Femur (tissue), 1 donor: ENCODE measurements at regions not wholly inside any gene's neighbourhood (a gene's known extent, or its start where the extent isn't known, plus 50 kb on each side); places are given as distances from the start of the nearest gene placed in this dataset.
A peak's percentile ranks its signal among the peaks of the same experiment; 100 is the strongest.

ENCODE experiments used
- DNase-seq: peaks from one replicate; pipeline ENCODE4 v3.0.0-alpha.2; 2017

DNA sequence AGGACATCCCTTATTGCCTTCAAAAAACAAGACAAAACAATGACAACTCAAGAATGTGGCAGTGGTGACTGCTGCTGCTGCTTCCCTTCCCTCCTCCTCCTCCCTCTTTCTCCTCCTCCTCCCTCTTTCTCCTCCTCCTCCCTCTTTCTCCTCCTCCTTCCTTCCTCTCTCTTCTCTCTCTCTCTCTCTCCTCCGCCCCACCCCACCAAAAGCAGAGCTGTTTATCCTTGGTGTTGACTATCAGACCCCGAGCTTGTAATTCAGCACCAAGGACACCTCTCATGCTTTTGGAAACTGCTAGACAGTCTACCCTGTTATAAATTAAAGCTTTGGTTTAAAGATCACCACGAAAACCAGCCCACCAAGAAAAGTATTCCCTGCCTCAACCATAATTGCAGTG, 72.4 kb upstream of the IFNAR2 start:
- no peak for DNase-seq

- DNase-seq, result no peak
These were observed 71.1 kb upstream of the IFNAR2 start for GRCh38 chr21:33158654-33159053.

GRCh38 chr21:33162436-33162951, 67.2 kb upstream of the IFNAR2 start:
- DNase-seq, result peak; percentile 78

DNA sequence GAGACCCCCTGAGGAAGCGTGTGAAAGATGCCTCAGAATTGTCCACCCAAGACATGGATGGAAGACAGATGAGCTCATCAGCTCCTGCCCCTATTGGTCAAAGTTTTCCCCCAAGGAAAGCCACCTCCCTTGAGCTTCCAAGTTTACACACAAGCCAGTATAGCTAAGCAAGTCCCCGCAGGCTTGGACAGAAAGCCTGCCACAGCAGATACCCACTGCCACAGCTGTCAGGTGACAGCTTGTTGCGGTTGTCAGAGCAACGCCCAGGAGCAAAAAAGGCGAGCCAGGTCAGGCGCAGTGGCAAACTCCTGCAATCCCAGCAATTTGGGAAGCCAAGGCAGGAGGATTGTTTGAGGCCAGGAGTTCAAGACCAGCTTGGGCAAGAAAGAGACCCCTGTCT, 60.9 kb upstream of the IFNAR2 start:
- no peak for DNase-seq

DNA sequence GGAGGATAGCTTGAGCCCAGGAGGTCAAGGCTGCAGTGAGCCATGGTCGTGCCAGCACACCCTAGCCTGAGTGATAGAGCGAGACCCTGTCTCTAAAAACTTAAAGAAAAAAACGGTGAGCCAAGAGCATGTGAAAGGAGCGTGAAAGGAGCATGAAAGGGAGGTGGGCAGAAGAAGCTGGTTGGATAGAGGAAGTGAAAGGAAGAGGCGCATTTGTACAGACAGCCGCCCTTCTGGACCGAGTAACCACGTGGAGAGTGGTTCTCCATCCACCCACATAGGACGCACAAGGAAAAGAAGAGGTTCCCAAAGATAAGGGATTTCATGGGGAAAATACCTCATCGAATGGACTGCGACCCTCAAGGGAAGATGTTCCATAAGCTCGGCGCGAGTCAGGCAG, 60.4 kb upstream of the IFNAR2 start:
- no peak for DNase-seq

DNA sequence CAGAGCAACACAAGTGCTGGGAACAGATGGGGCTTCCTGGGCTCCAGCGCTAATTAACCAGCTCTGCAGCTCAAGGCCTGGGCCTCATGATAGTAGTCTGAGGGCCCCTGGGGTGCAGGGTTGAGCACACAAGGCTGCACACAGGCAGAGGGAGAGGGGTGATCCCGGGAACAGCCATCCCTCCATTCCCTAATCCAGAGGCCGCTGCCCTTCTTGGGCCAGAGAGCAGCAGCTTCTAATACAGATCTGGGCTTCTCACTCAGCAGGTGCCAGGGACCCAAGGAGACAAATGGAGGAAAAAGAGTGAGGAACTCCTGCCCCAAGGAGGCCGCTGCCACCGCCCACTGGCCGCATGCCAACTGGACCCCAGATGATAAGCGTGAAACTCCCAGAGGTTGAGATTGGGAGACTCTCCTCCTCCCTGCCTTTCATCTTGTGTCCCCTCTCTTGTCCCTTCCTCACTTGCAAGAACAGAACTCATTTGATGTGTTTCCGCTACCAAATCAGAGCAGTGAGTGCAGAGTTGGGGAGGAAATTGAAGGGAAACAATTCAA, 58.0 kb upstream of the IFNAR2 start:
- no peak for DNase-seq

DNA sequence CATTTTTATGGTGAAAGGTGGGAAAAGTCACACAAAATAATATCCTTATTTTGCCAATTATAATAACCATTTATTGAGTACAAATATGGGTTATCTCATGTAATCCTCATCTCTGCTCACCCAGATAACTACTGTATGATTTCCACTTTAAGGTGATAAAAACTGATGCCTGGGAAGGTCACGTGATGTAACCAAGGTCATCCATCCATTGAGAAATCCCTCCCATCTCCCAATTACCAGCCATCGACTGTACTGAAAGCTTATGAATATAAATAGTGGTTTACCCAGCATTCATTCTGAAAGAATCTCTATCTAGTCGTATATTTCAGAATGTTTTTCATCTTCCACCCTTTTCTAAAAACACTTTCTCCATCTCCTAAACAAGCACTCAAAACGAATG, 55.0 kb upstream of the IFNAR2 start:
- DNase-seq, result no peak
